HG02884 (cell line): ENCODE measurements at regions not wholly inside any gene's neighbourhood (a gene's known extent, or its start where the extent isn't known, plus 50 kb on each side); places are given as distances from the start of the nearest gene placed in this dataset.

ENCODE experiments used
- ATAC-seq: cut with Tn5 transposase; IDR thresholded peaks from one replicate; pipeline ENCODE4 v1.9.1; 2021; ENCODE audit warnings: mild to moderate bottlenecking, moderate library complexity; ENCODE audit not compliant: unreplicated experiment

DNA sequence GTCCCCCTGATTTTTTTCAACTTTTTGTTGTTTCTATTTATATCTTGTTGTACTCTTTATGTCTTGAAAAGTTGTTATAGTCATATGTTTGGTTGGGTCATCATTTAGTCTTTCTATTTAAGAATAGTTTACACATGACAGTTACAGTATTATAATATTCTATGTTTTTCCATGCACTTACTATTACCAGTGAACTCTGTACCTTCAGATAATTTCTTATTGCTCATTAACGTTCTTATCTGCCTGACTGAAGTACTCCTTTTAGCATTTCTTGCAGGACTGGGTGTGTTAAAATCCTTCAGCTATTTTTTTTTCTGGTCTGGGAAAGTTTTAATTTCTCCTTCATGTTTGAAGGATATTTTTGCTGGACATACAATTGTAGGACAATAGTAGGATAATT, 157.7 kb upstream of the DIPK2B start:
- no peak for ATAC-seq

DNA sequence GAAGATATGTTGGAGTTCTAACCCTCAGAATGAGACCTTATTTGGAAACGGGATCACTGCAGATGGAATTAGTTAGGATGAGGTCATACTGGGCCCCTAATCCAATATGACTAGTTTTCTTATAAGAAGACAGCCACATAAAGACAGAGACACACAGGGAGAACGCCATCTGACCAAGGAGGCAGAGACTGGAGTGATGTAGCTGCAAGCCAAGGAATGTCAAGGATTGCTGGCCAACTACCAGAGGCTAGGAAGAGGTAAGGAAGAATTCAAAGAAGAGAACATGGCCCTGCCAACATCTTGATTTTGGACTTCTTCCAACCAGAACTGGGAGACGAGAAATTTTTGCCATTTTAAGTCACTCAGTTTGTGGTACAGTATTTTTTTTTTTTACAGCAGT, 152.8 kb upstream of the DIPK2B start:
- no peak for ATAC-seq

- ATAC-seq: no peak
Observed at GRCh38 chrX:45352611-45353010, 151.9 kb upstream of the DIPK2B start.

- no peak for ATAC-seq
Observed at GRCh38 chrX:45351478-45351877, 150.8 kb upstream of the DIPK2B start.

DNA sequence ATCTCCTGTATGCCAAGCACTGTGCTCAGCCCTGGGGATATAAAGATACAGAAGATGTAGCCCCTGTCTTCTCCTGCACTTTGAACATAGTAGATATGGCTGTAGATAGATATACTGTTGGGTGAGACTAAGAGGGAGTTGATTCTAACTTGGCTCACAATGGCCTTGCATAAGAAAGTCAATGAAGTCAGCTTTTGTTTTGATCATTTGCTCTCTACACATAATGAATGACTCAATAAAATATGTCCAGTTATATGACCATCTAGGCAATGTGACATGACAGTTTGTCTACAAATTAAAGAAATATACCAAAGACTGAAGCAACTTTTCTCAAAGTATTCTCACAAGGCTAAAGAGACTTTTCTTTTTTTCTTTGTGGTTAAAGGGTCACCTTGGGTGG, 147.6 kb upstream of the DIPK2B start:
- ATAC-seq: no peak

DNA sequence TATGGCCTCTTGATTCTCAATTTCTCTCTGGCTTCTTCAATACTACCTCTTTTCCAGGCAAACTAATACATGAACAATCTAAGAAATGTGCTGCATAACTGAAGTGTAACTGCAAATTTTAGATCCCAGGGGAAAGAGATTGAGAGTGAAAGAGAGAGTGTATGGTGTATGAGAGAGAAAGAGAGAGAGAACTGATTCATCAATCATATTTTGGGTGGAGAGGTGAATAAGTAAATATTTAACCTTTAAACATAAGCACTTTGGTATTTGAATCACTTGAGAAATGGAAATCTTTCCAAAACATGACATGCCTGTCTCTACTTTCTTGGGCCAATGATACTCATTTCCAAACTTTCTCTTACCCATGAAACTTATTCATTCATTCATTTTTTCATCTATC, 147.2 kb upstream of the DIPK2B start:
- ATAC-seq: no peak

- ATAC-seq: no peak
Observed at GRCh38 chrX:45344594-45344993, 143.9 kb upstream of the DIPK2B start.

DNA sequence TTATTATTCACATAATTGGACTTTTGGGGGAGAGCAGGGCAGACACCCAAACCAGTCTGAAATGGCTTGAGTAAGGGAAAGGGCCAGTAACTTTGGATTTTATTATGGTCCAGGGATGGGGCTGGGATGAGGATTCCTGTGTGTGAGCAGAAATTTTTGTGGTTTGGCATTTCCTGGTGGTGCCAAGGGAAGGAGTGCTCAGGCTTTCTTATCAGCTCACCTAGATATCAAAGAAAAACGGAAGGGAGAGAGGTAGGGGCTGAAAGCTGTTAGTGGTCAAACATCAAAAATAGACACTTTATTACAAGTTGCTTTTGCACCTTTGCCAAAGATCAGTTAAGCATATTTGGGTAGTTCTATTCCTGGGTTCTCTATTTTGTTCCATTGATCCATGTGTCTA, 128.5 kb upstream of the DIPK2B start:
- ATAC-seq: no peak

DNA sequence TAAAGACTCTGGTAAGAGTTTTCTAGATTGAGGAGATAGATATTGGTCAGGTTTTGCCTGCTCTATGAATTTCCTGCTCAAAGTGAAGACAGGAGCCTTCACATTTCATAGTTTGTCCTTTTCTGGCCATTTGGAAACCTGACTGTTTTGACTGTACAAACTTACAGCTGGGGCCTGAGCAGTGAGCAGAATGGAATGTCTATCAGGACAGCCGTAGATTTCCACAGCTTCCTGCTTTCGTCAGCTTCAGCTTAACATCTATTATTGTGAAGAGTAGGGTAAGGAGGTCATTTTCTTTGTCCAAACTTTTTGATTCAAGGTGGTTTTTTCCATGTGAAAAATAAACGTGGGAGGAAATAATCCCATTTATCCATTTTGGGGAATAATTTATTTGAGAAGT, 124.3 kb upstream of the DIPK2B start:
- ATAC-seq: no peak

DNA sequence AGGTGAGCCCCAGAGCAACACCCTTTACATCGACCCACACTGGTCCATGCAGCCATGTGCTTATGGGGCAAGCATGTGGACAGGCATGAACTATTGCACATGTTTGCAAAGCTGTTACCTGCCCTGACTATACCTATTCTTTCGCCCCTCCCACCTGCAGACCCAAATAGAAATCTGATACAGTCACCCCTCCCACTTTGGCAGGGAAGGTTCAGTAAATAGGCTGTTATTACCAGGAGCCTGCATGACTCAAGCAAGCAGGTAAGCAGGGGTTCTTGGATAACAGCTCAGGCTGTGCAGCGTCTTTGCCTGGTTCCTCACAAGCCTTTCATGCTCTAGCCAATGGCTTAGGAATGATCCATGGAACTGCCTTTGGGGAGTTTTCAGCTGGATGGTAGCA, 122.7 kb upstream of the DIPK2B start:
- ATAC-seq: no peak

DNA sequence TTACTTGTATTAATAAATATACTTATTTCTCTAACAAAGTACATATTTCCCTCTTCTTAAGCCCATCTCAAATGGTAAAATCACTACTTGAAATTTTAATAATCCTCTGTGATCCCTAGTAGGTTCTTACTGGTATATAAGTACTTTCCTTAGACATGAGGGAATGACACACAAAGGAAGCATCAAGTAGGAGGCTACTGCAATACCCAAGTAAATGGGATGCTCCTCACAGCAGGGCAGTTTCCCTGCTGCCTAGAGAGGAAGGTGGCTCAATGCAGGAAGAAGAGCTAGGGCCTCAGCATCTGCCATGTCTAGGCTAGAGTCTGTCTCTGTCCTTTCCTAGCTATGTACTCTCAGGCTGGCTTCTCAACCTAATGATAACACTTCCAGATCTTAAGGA, 122.1 kb upstream of the DIPK2B start:
- no peak for ATAC-seq

GRCh38 chrX:45322382-45322781, 121.7 kb upstream of the DIPK2B start:
- ATAC-seq: no peak

- ATAC-seq: no peak
Observed at GRCh38 chrX:45320191-45320590, 119.5 kb upstream of the DIPK2B start.

- no peak for ATAC-seq
Observed at GRCh38 chrX:45309801-45310200, 109.1 kb upstream of the DIPK2B start.

DNA sequence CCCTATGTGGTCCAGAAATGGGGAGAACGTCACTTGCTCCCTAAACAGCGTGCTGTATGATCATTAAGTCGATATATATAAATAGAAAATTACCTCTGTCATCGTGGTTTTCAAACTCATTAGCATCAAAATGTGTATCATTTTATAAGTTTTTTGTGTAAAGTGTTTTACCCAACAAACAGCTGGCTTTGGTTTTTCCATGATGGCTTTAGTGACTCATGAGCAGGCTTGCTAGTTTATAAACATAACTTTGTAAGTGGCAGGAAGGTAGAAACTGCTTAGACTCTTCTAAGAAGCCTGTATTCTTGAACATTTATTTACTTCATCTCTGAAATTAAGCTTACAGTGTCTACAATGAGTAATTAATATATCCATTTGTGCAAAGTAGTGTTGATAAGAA, 108.4 kb upstream of the DIPK2B start:
- no peak for ATAC-seq

- no peak for ATAC-seq
Observed at GRCh38 chrX:45306794-45307193, 106.1 kb upstream of the DIPK2B start.

- no peak for ATAC-seq
Observed at GRCh38 chrX:45300638-45301037, 100.0 kb upstream of the DIPK2B start.

- ATAC-seq: no peak
Observed at GRCh38 chrX:45295259-45295986, 94.7 kb upstream of the DIPK2B start.

DNA sequence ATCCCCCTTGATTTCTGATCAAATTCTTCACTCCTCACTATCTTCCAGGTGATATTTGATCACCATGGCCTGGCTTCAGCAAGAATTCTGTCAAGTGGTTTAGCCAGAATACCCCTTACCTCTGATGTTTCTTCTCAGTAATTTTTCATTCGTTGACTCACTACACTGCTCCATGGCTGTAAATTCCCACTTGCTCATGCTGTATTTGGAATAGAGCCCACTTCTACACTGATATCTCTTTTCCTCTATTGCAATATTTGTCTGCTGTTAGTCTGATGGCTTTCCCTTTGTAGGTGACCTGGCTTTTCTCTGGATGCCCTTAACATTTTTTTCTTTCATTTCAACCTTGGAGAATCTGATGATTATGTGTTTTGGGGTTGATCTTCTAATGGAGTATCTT, 73.9 kb upstream of the DIPK2B start:
- no peak for ATAC-seq

DNA sequence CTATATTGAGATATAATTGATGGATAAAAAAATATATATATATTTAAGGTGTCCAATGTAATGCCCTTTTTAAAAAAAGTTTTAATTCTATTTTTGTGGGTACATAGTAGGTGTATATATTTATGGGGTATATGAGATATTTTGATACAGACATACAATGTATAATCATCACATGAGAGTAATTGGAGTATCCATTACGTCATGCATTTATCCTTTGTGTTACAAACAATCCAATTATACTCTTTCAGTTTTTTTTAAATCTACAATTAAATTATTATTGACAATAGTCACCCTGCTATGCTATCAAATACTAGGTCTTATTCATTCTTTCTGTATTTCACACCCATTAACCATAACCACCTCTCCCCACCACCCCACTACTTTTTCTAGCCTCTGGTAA, 66.3 kb upstream of the DIPK2B start:
- no peak for ATAC-seq

GRCh38 chrX:45266456-45266855, 65.8 kb upstream of the DIPK2B start:
- no peak for ATAC-seq

DNA sequence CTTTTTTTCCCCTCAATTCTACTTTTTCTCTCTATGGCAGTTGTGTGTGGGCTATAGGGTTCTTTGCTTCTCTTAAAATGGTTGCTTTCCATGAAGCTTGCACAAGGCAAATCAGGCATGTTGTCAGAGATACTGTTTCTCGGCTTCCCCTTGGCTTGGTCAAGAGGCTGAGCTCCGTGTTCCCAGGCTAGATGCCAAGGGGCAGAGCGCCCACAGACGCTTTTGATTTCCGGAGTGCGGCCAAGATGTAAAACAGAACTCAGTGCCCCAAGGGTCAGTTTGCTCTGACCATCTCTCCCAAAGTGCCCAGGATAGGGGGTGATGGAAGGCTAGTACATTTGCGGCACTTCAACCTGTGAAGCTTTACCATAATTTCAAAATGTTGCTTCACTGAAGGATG, 64.2 kb upstream of the DIPK2B start:
- no peak for ATAC-seq

DNA sequence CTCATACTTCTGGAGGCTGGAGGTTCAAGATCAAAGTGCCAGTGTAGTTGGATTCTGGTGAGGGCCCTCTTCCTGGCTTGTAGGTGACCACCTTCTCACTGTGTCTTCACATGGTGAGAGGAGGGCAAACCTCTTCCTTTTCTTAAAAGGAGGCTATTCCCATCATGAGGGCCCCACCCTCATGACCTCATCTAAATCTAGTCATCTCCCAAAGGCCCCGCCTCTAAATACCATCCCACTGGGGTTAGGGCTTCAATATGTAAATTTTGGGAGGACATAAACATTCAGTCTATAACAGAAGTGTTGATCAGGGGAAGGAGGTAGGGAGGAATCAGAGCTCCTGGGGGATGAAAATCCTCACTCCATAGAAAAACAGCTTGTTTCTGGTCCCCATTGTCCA, 60.8 kb upstream of the DIPK2B start:
- ATAC-seq: no peak
